Left lung (tissue), 4 donors: ENCODE measurements at regions not wholly inside any gene's neighbourhood (a gene's known extent, or its start where the extent isn't known, plus 50 kb on each side); places are given as distances from the start of the nearest gene placed in this dataset.

Experiments used
- ATAC-seq: fragments of 200-7000 bp; cut with Tn5 transposase; one replicate; pipeline ENCODE4 v1.9.1; 2020; ENCODE audit warnings: moderate library complexity
- DNase-seq, 4 donors: peaks; one replicate each; pipeline ENCODE4 v3.0.0-alpha.2; 2013 to 2020
- H3K27ac ChIP-seq, 2 donors: fragments of 200-600 bp; sonication (generic) in 1 of 2; one replicate each; pipeline versions ENCODE4 v1.5.0 to v1.8.0; 2020 to 2021
- H3K27me3 ChIP-seq, 2 donors: fragments of 200-600 bp; sonication (generic) in 1 of 2; one replicate each; pipeline versions ENCODE4 v1.5.0 to v1.8.0; 2020 to 2021
- H3K36me3 ChIP-seq, 2 donors: fragments of 200-600 bp; sonication (generic) in 1 of 2; one replicate each; pipeline versions ENCODE4 v1.5.0 to v1.8.0; 2020 to 2021
- H3K4me1 ChIP-seq, 2 donors: fragments of 200-600 bp; one replicate each; pipeline ENCODE4 v1.8.0; 2021
- H3K4me3 ChIP-seq, 2 donors: fragments of 200-600 bp; sonication (generic) in 1 of 2; one replicate each; pipeline versions ENCODE4 v1.5.0 to v1.8.0; 2020 to 2021; ENCODE audit warnings: mild to moderate bottlenecking in 1 of 2
- H3K9me3 ChIP-seq, 2 donors: fragments of 200-600 bp; sonication (generic) in 1 of 2; one replicate each; pipeline versions ENCODE4 v1.5.0 to v1.8.0; 2020 to 2021
- CTCF ChIP-seq, 2 donors: fragments of 200-600 bp; sonication (generic) in 1 of 2; IDR thresholded peaks; one replicate each; pipeline versions ENCODE4 v1.5.0 to v1.8.0; 2021; ENCODE audit warnings: antibody characterized with exemption in 2 of 2
- intact Hi-C, 2 donors: fragments of 100-400 bp; cut with DNase I; formaldehyde crosslinking; loops; one replicate each; pipeline versions ENCODE4 v1.11.2 to v1.14.2; 2022
- donor health status: DM: no; HTN: yes; CAD: no.
- donor health status: DM: no; HTN: no; CAD: no.

GRCh38 chr6:91480402-91480801 is 893.5 kb upstream of the MAP3K7 start:
- Histone ChIP-seq H3K4me3 (no peak overlapping the region), H3K9me3 (no peaks in the 10 kb centered on the region), H3K27ac (no peak overlapping the region), H3K4me1 (no peaks in the 10 kb centered on the region), H3K36me3 (no peaks in the 10 kb centered on the region), H3K27me3 (no peaks in the 10 kb centered on the region)
- no peak for TF ChIP-seq CTCF (IDR thresholded peaks at IDR 0.05)
- intact Hi-C loops, result no loop called here
- DNase-seq, result no peak
- no peak for ATAC-seq

GRCh38 chr6:91477688-91478087 is 890.8 kb upstream of the MAP3K7 start:
- no peaks in the 10 kb centered on the region for H3K4me1 ChIP-seq
- no peaks in the 10 kb centered on the region for H3K27me3 ChIP-seq
- intact Hi-C loops, result no loop called here
- H3K9me3 ChIP-seq, result no peaks in the 10 kb centered on the region
- no peak overlapping the region for H3K4me3 ChIP-seq
- DNase-seq, result no peak
- no peak for TF ChIP-seq CTCF (IDR thresholded peaks at IDR 0.05)
- ATAC-seq, result no peak
- H3K36me3 ChIP-seq, result no peaks in the 10 kb centered on the region
- H3K27ac ChIP-seq, result no peak overlapping the region

- ATAC-seq, result peak; percentile 95
- intact Hi-C loops, result no loop called here
Measured at GRCh38 chr6:91476000-91476399, 889.1 kb upstream of the MAP3K7 start.

GRCh38 chr6:91465393-91465792 is 878.5 kb upstream of the MAP3K7 start:
- intact Hi-C loops, result no loop called here
- no peak for TF ChIP-seq CTCF (IDR thresholded peaks at IDR 0.05)

More at GRCh38 chr6:91476000-91476399, 889.1 kb upstream of the MAP3K7 start:
- H3K27ac ChIP-seq, result no peak overlapping the region
- DNase-seq, result peak in 2 of 4 donors; percentile 16 to 34
- no peak overlapping the region for H3K4me3 ChIP-seq
- H3K27me3 ChIP-seq, result no peaks in the 10 kb centered on the region
- no peaks in the 10 kb centered on the region for H3K9me3 ChIP-seq
- TF ChIP-seq CTCF (IDR thresholded peaks at IDR 0.05), result no peak
- H3K36me3 ChIP-seq, result no peaks in the 10 kb centered on the region
- H3K4me1 ChIP-seq, result no peaks in the 10 kb centered on the region

GRCh38 chr6:91464718-91465117 is 877.8 kb upstream of the MAP3K7 start:
- H3K9me3 ChIP-seq, result peaks cover 0 to 6% of the 10 kb centered on the region in 2 donors
- no peaks in the 10 kb centered on the region for H3K36me3 ChIP-seq
- no peak for TF ChIP-seq CTCF (IDR thresholded peaks at IDR 0.05)
- ATAC-seq (no peak), DNase-seq (no peak)
- no peaks in the 10 kb centered on the region for H3K4me1 ChIP-seq
- intact Hi-C loops, result no loop called here
- H3K4me3 ChIP-seq, result no peak overlapping the region
- H3K27me3 ChIP-seq, result no peaks in the 10 kb centered on the region
- no peak overlapping the region for H3K27ac ChIP-seq

More at GRCh38 chr6:91465393-91465792, 878.5 kb upstream of the MAP3K7 start:
- DNase-seq (no peak), ATAC-seq (no peak)
- Histone ChIP-seq H3K27me3 (no peaks in the 10 kb centered on the region), H3K4me3 (no peak overlapping the region), H3K27ac (no peak overlapping the region), H3K36me3 (no peaks in the 10 kb centered on the region), H3K4me1 (no peaks in the 10 kb centered on the region), H3K9me3 (peaks cover 0 to 6% of the 10 kb centered on the region in 2 donors)
